Neural cell (in vitro differentiated cells): ENCODE measurements at regions not wholly inside any gene's neighbourhood (a gene's known extent, or its start where the extent isn't known, plus 50 kb on each side); places are given as distances from the start of the nearest gene placed in this dataset.

Experiments
- EZH2 ChIP-seq: fragments of 200-600, 300-800 bp; shearing (Covaris generic), sonication (generic); IDR thresholded peaks from 2 replicates; pipeline ENCODE4 v1.6.1; 2014; ENCODE audit warnings: antibody characterized with exemption, low read length, borderline replicate concordance, mild to moderate bottlenecking; ENCODE audit not compliant: insufficient read depth, poor library complexity, severe bottlenecking
- MXI1 ChIP-seq: fragments of 450-650 bp; conservative IDR thresholded peaks from 2 replicates; pipeline ENCODE4 v1.6.1; 2014; ENCODE audit warnings: antibody characterized with exemption, mild to moderate bottlenecking; ENCODE audit not compliant: poor library complexity, severe bottlenecking
- POLR2AphosphoS5 ChIP-seq: IDR thresholded peaks from 2 replicates; pipeline ENCODE4 v1.6.1; 2012
- RAD21 ChIP-seq: fragments of 450-650 bp; conservative IDR thresholded peaks from 2 replicates; pipeline ENCODE4 v1.6.1; 2014; ENCODE audit warnings: antibody characterized with exemption, mild to moderate bottlenecking, moderate library complexity
- SMC3 ChIP-seq: fragments of 450-650 bp; conservative IDR thresholded peaks from 2 replicates; pipeline ENCODE4 v1.6.1; 2014; ENCODE audit warnings: antibody characterized with exemption, mild to moderate bottlenecking, moderate library complexity; ENCODE audit not compliant: poor library complexity
- TAF1 ChIP-seq: IDR thresholded peaks from 2 replicates; pipeline ENCODE4 v1.6.1; 2012; ENCODE audit warnings: low read depth
- TF ChIP-seq, protein P1 (sequence below): fragments of 450-650 bp; IDR thresholded peaks from 2 replicates; pipeline ENCODE4 v1.5.1; 2014; ENCODE audit warnings: antibody characterized with exemption, mild to moderate bottlenecking, moderate library complexity; ENCODE audit not compliant: poor library complexity, severe bottlenecking
- TF ChIP-seq, protein P2 (sequence below): IDR thresholded peaks from 2 replicates; pipeline ENCODE4 v1.6.1; 2012; ENCODE audit warnings: borderline replicate concordance

DNA sequence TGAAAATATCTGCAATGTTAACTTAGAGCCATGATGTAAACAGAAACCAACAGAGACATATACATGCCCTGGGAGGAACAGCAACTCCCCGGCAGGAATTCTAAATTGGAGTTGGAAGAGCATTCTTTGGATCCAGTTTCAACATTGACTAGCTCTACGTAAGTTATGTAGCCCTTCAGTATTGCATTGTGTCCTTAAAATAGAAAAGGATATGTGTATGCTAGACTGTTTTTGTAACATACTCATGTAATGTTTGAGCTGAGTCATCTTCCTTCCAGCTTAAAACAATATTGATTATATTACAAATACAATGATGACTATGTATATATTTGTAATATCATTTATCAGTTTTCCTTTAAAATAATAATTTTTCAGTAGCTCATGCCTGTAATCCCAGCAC lies 1422.2 kb upstream of the PCDH20 start:
- TF ChIP-seq, protein P1, sequence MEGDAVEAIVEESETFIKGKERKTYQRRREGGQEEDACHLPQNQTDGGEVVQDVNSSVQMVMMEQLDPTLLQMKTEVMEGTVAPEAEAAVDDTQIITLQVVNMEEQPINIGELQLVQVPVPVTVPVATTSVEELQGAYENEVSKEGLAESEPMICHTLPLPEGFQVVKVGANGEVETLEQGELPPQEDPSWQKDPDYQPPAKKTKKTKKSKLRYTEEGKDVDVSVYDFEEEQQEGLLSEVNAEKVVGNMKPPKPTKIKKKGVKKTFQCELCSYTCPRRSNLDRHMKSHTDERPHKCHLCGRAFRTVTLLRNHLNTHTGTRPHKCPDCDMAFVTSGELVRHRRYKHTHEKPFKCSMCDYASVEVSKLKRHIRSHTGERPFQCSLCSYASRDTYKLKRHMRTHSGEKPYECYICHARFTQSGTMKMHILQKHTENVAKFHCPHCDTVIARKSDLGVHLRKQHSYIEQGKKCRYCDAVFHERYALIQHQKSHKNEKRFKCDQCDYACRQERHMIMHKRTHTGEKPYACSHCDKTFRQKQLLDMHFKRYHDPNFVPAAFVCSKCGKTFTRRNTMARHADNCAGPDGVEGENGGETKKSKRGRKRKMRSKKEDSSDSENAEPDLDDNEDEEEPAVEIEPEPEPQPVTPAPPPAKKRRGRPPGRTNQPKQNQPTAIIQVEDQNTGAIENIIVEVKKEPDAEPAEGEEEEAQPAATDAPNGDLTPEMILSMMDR: no peak
- no peak for TF ChIP-seq TAF1
- TF ChIP-seq POLR2AphosphoS5: no peak
- TF ChIP-seq, protein P2, sequence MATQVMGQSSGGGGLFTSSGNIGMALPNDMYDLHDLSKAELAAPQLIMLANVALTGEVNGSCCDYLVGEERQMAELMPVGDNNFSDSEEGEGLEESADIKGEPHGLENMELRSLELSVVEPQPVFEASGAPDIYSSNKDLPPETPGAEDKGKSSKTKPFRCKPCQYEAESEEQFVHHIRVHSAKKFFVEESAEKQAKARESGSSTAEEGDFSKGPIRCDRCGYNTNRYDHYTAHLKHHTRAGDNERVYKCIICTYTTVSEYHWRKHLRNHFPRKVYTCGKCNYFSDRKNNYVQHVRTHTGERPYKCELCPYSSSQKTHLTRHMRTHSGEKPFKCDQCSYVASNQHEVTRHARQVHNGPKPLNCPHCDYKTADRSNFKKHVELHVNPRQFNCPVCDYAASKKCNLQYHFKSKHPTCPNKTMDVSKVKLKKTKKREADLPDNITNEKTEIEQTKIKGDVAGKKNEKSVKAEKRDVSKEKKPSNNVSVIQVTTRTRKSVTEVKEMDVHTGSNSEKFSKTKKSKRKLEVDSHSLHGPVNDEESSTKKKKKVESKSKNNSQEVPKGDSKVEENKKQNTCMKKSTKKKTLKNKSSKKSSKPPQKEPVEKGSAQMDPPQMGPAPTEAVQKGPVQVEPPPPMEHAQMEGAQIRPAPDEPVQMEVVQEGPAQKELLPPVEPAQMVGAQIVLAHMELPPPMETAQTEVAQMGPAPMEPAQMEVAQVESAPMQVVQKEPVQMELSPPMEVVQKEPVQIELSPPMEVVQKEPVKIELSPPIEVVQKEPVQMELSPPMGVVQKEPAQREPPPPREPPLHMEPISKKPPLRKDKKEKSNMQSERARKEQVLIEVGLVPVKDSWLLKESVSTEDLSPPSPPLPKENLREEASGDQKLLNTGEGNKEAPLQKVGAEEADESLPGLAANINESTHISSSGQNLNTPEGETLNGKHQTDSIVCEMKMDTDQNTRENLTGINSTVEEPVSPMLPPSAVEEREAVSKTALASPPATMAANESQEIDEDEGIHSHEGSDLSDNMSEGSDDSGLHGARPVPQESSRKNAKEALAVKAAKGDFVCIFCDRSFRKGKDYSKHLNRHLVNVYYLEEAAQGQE: no peak
- TF ChIP-seq RAD21: no peak
- no peak for TF ChIP-seq EZH2
- no peak for TF ChIP-seq SMC3
- no peak for TF ChIP-seq MXI1
